GM21447 (cell line): ENCODE measurements at regions not wholly inside any gene's neighbourhood (a gene's known extent, or its start where the extent isn't known, plus 50 kb on each side); places are given as distances from the start of the nearest gene placed in this dataset.

ENCODE experiments used
- ATAC-seq: cut with Tn5 transposase; IDR thresholded peaks from one replicate; pipeline ENCODE4 v1.9.1; 2021; ENCODE audit not compliant: unreplicated experiment

- no peak for ATAC-seq
These were observed 396.0 kb upstream of the MCTP2 start for GRCh38 chr15:93835344-93835743.

- ATAC-seq, result no peak
These were observed 399.7 kb upstream of the MCTP2 start for GRCh38 chr15:93831641-93832040.

GRCh38 chr15:93830221-93831080 is 400.9 kb upstream of the MCTP2 start:
- ATAC-seq, result no peak

- ATAC-seq, result no peak
These were observed 402.1 kb upstream of the MCTP2 start for GRCh38 chr15:93829115-93829870.

GRCh38 chr15:93826790-93827189 is 404.6 kb upstream of the MCTP2 start:
- no peak for ATAC-seq

- no peak for ATAC-seq
These were observed 405.1 kb upstream of the MCTP2 start for GRCh38 chr15:93826293-93826692.

- ATAC-seq, result no peak
These were observed 405.7 kb upstream of the MCTP2 start for GRCh38 chr15:93825682-93826081.

GRCh38 chr15:93823971-93824913 is 407.1 kb upstream of the MCTP2 start:
- no peak for ATAC-seq

GRCh38 chr15:93820566-93820965 is 410.8 kb upstream of the MCTP2 start:
- no peak for ATAC-seq

GRCh38 chr15:93819826-93820225 is 411.5 kb upstream of the MCTP2 start:
- ATAC-seq, result no peak

GRCh38 chr15:93816815-93817214 is 414.5 kb upstream of the MCTP2 start:
- ATAC-seq, result no peak

- ATAC-seq, result no peak
These were observed 420.1 kb upstream of the MCTP2 start for GRCh38 chr15:93811305-93811704.

- no peak for ATAC-seq
These were observed 421.8 kb upstream of the MCTP2 start for GRCh38 chr15:93809516-93809915.

- ATAC-seq, result no peak
These were observed 427.8 kb upstream of the MCTP2 start for GRCh38 chr15:93803421-93804152.

GRCh38 chr15:93801206-93801605 is 430.2 kb upstream of the MCTP2 start:
- no peak for ATAC-seq

GRCh38 chr15:93800805-93801204 is 430.6 kb upstream of the MCTP2 start:
- no peak for ATAC-seq

- ATAC-seq, result no peak
These were observed 441.9 kb upstream of the MCTP2 start for GRCh38 chr15:93789441-93789840.

- no peak for ATAC-seq
These were observed 451.3 kb upstream of the MCTP2 start for GRCh38 chr15:93780073-93780472.

- ATAC-seq, result no peak
These were observed 452.0 kb upstream of the MCTP2 start for GRCh38 chr15:93779341-93779740.

GRCh38 chr15:93771196-93772030 is 459.9 kb upstream of the MCTP2 start:
- no peak for ATAC-seq
